Smooth muscle cell (in vitro differentiated cells): ENCODE measurements at regions not wholly inside any gene's neighbourhood (a gene's known extent, or its start where the extent isn't known, plus 50 kb on each side); places are given as distances from the start of the nearest gene placed in this dataset.

Experiments used
- DNase-seq: peaks from one replicate; lab custom pipeline; 2025; ENCODE audit not compliant: unreplicated experiment; lab: John Stamatoyannopoulos, UW
- H2AFZ ChIP-seq: fragments of 200-600 bp; sonication (generic); 2 replicates; pipeline ENCODE4 v1.6.0; 2016; ENCODE audit warnings: antibody characterized with exemption, low read depth, mild to moderate bottlenecking
- H3F3A ChIP-seq: fragments of 200-600 bp; sonication (generic); 2 replicates; pipeline ENCODE4 v1.6.0; 2017; ENCODE audit warnings: antibody characterized with exemption, low read depth
- H3K27ac ChIP-seq: fragments of 200-600 bp; sonication (generic); 2 replicates; pipeline ENCODE4 v1.5.1; 2016; ENCODE audit warnings: low read depth, mild to moderate bottlenecking
- H3K27me3 ChIP-seq: fragments of 200-600 bp; sonication (generic); 2 replicates; pipeline ENCODE4 v1.6.1; 2016; ENCODE audit warnings: low read depth, mild to moderate bottlenecking
- H3K36me3 ChIP-seq: fragments of 200-600 bp; sonication (generic); 2 replicates; pipeline ENCODE4 v1.5.1; 2016; ENCODE audit warnings: low read depth
- H3K4me1 ChIP-seq: fragments of 200-600 bp; sonication (generic); 2 replicates; pipeline ENCODE4 v1.5.1; 2016; ENCODE audit warnings: low read depth
- H3K4me2 ChIP-seq: fragments of 200-600 bp; sonication (generic); 2 replicates; pipeline ENCODE4 v1.6.0; 2016; ENCODE audit warnings: mild to moderate bottlenecking
- H3K4me3 ChIP-seq: fragments of 200-600 bp; sonication (generic); 2 replicates; pipeline ENCODE4 v1.5.1; 2016; ENCODE audit warnings: mild to moderate bottlenecking
- H3K79me2 ChIP-seq: fragments of 200-600 bp; sonication (generic); 2 replicates; pipeline ENCODE4 v1.6.0; 2016; ENCODE audit warnings: low read depth, mild to moderate bottlenecking
- H3K9ac ChIP-seq: fragments of 200-600 bp; sonication (generic); 2 replicates; pipeline ENCODE4 v1.6.0; 2016; ENCODE audit warnings: low read depth
- H3K9me3 ChIP-seq: fragments of 200-600 bp; sonication (generic); replicated peaks from 2 replicates; pipeline ENCODE4 v1.5.1; 2016; ENCODE audit warnings: low read depth
- H4K20me1 ChIP-seq: fragments of 200-600 bp; sonication (generic); 2 replicates; pipeline ENCODE4 v1.6.0; 2016; ENCODE audit warnings: low read depth
- whole genome bisulfite sequencing: methylation state at CpG from one replicate; pipeline ENCODE4 v1.1.7; 2016; ENCODE audit warnings: low lambda C conversion rate; 5-methylcytosine and 5-hydroxymethylcytosine counted together
- TF ChIP-seq, protein P1 (sequence below): fragments of 200-600 bp; sonication (generic); IDR thresholded peaks from 2 replicates; pipeline ENCODE4 v1.5.1; 2017; ENCODE audit warnings: borderline replicate concordance, mild to moderate bottlenecking, antibody characterized with exemption; ENCODE audit not compliant: insufficient read depth, poor library complexity, severe bottlenecking

DNA sequence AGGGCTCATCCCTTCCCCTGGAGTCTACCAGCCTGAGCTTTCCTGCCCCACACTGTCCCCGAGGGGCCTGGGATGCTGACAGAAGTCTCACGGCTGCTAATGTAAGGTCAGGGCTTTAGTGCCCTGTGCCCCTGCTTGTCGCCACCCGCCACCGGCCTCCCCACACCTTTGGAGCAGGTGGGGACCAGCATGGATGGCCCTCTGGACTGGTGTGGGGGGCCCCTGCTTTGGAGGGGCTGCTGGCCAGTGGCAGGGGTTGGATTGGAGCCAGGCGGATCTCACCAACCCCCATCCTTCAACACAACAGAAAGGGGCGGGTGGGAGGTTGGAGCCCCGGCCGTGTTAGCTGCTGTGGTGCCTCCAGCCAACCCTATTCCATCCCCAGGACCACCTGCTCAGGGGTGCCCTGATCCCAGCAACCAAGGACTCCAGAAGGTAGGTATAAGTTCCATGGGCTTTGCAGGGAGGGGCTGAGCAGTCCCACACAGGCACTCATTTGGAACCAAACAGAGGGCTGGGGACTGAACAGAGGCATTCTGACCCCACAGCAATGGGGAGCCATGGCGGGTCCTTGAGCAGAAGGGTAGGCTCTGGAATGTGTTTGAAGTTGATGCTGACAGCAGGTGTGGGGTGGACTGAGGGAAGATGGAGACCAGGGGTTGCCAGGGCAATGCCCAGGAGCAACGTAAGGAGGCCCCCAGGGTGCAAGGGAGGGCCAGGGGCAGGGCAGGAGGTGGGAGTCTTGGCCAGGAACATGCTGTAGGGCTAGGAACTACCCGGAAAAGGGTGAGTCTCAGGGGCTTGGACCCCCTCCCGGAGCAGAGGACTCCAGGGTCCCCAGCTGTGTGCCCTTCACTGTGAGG, 145.1 kb upstream of the C14orf180 start:
- no peaks in the 10 kb centered on the region for H3K27me3 ChIP-seq
- 82% methylated on average over 13 of the region's 13 CpGs for WGBS
- peaks cover 13% of the 10 kb centered on the region for H3K4me1 ChIP-seq
- no peak overlapping the region for H3K4me2 ChIP-seq
- no peak overlapping the region for H3K9ac ChIP-seq
- H3K9me3 ChIP-seq: no peaks in the 10 kb centered on the region
- no peaks in the 10 kb centered on the region for H4K20me1 ChIP-seq
- TF ChIP-seq, protein P1, sequence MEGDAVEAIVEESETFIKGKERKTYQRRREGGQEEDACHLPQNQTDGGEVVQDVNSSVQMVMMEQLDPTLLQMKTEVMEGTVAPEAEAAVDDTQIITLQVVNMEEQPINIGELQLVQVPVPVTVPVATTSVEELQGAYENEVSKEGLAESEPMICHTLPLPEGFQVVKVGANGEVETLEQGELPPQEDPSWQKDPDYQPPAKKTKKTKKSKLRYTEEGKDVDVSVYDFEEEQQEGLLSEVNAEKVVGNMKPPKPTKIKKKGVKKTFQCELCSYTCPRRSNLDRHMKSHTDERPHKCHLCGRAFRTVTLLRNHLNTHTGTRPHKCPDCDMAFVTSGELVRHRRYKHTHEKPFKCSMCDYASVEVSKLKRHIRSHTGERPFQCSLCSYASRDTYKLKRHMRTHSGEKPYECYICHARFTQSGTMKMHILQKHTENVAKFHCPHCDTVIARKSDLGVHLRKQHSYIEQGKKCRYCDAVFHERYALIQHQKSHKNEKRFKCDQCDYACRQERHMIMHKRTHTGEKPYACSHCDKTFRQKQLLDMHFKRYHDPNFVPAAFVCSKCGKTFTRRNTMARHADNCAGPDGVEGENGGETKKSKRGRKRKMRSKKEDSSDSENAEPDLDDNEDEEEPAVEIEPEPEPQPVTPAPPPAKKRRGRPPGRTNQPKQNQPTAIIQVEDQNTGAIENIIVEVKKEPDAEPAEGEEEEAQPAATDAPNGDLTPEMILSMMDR: no peak
- no peak for DNase-seq
- H3K36me3 ChIP-seq: no peaks in the 10 kb centered on the region
- H3F3A ChIP-seq: no peaks in the 10 kb centered on the region
- no peak overlapping the region for H3K27ac ChIP-seq
- no peak overlapping the region for H2AFZ ChIP-seq
- H3K4me3 ChIP-seq: no peak overlapping the region
- H3K79me2 ChIP-seq: no peaks in the 10 kb centered on the region

DNA sequence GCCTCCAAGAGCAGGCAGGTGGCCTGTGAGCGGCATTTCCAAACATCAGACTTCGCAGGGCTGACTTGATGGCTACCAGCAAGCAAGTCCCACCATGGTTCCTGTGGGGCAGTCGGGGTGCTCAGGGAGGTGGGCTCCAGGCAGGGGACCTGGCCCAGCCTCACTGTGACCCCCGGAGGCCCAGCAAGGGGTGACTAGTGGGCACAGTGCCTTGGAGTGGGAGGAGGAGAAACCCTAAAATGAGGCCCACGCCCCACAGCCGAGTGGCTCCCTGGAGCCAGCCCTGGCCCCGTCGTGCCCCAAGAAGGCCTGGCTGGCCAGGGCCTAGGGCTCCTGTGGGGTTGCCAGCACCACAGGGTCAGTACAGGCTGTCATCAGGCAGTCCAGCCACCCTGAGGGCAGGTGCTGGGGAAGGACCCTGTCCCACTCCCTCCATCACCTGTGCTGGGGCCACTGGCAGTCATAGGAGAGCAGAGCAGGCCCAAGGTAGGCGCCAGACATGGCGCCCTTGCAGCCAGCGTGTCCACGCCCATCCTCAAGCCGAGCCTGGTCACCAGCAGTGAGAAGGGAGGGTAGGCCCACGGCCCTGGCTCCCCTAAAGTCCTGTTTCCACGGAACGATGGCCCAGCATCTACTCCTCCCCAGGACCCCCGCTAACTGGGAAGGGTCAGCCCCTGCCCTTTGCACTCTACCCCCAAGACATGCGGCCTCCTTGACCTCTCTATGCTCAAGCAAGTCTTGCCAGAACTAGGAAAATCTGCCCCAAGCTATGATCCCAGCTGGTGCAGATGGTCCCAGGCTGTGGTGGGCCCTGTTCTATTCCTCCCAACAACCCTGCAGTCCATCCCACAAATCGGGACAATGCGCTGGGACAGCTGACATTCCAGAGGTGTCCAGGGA, 144.2 kb upstream of the C14orf180 start:
- peak overlapping the region; percentile 79 for H3K4me2 ChIP-seq
- no peaks in the 10 kb centered on the region for H3K27me3 ChIP-seq
- H3K9ac ChIP-seq: no peak overlapping the region
- H3K36me3 ChIP-seq: no peaks in the 10 kb centered on the region
- TF ChIP-seq, protein P1: no peak
- no peaks in the 10 kb centered on the region for H3F3A ChIP-seq
- no peak overlapping the region for H3K4me3 ChIP-seq
- H3K79me2 ChIP-seq: no peaks in the 10 kb centered on the region
- peaks cover 13% of the 10 kb centered on the region for H3K4me1 ChIP-seq
- H3K27ac ChIP-seq: no peak overlapping the region
- no peak for DNase-seq
- peak overlapping the region; percentile 14 for H2AFZ ChIP-seq
- no peaks in the 10 kb centered on the region for H3K9me3 ChIP-seq
- WGBS: 94% methylated on average over 14 of the region's 20 CpGs
- H4K20me1 ChIP-seq: no peaks in the 10 kb centered on the region

DNA sequence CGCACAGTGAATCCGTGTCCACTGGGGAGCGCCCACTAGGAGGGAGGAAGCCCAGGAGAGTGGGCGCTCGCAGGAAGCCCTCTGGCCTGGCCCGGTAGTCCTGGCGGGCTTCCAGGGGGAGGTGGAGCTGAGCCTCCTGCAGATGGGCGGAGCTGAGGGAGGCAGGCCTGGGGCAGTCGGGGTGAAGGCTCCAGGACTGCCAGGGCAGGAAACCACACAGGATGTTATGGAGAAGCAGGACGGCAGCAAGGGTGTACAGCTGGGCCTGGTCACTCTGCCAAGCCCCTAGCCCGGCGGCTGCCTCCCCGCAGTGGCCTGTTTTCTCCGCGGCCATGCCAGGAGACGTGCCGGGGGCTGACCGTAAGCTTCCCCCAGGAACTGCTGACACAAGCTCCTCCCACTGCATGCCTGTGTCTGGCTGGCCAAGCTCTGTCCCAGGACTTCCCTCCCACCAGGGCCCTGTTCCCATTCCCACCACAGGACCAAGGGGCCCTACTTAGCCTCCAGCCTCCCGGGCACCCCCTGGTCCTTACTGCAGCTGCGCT, 143.4 kb upstream of the C14orf180 start:
- 49% methylated on average over 20 of the region's 20 CpGs for WGBS
- Histone ChIP-seq H3K4me2 (peak overlapping the region; percentile 79), H4K20me1 (no peaks in the 10 kb centered on the region), H2AFZ (peak overlapping the region; percentile 14), H3K4me1 (peaks cover 13% of the 10 kb centered on the region), H3K27me3 (no peaks in the 10 kb centered on the region), H3K9ac (no peak overlapping the region), H3K79me2 (no peaks in the 10 kb centered on the region), H3K4me3 (no peak overlapping the region), H3K27ac (no peak overlapping the region), H3F3A (no peaks in the 10 kb centered on the region), H3K9me3 (no peaks in the 10 kb centered on the region), H3K36me3 (no peaks in the 10 kb centered on the region)
- TF ChIP-seq, protein P1: no peak
- no peak for DNase-seq
